ENCODE measurements at regions not wholly inside any gene's neighbourhood (a gene's known extent, or its start where the extent isn't known, plus 50 kb on each side); places are given as distances from the start of the nearest gene placed in this dataset.

DNA sequence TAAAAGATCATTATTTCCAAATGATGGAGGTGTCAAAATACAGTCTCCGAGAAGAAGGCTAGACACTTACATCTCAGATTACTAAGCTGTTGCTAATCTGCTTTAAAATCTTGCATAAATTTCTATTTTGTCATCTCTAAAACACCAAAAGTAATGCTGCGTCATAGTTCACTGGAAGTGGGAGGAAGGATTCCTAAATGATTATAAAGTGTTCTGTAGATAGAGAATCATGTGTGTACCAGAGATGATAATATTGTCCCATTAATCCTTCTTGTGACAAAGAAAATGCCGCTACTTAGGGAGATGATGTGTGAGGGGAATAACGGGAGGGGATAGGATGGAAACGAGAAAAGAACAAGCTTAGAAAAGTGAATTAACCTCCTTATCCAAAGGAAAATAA is 268.6 kb downstream of the JRKL start:
- Histone ChIP-seq H3K27me3 (ENCODE audit: insufficient read depth, low read length) (no peaks in the 10 kb centered on the region), H4K20me1 (ENCODE audit: insufficient read depth, low read length) (no peaks in the 10 kb centered on the region), H2AFZ (ENCODE audit: low read length) (no peak overlapping the region), H3K36me3 (ENCODE audit: insufficient read depth, low read length) (no peaks in the 10 kb centered on the region), H3K9me3 (ENCODE audit: low read depth, low read length) (no peaks in the 10 kb centered on the region), H3K4me3 (ENCODE audit: insufficient read depth, low read length) (no peak overlapping the region), H3K27ac (ENCODE audit: low read depth, low read length) (no peak overlapping the region), H3K79me2 (ENCODE audit: insufficient read depth, low read length) (no peaks in the 10 kb centered on the region), H3K4me1 (ENCODE audit: insufficient read depth, low read length) (no peaks in the 10 kb centered on the region), H3K4me2 (ENCODE audit: insufficient read depth, low read length) (no peak overlapping the region)
- TF ChIP-seq CTCF (IDR thresholded peaks at IDR 0.05; ENCODE audit: extremely low read depth, low read depth, low read length) = no peak
- DNase-seq (ENCODE audit: insufficient read length, low spot score, missing footprints) = no peak

DNA sequence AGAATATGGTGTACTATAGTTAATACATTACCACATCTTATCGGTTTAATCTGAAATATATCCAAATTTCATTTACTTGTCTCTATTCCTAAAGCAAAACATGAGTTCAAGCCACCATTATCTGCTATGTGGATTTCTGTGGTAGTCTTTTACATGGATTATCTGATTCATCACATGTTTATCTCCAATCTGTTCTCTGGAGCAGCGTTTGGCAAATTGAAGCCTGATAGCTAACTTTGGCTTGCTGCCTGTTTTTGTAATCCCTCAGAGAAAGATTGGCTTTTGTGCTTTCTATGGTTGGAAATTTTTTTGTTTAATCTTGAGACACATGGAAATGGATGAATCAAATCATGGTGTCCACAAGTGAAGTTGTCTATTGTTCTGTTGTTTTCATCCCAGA is 274.3 kb downstream of the JRKL start:
- Histone ChIP-seq H3K36me3 (ENCODE audit: insufficient read depth, low read length) (no peaks in the 10 kb centered on the region), H2AFZ (ENCODE audit: low read length) (no peak overlapping the region), H3K4me2 (ENCODE audit: insufficient read depth, low read length) (no peak overlapping the region), H3K4me3 (ENCODE audit: insufficient read depth, low read length) (no peak overlapping the region), H3K9me3 (ENCODE audit: low read depth, low read length) (no peaks in the 10 kb centered on the region), H3K27ac (ENCODE audit: low read depth, low read length) (no peak overlapping the region), H4K20me1 (ENCODE audit: insufficient read depth, low read length) (no peaks in the 10 kb centered on the region), H3K4me1 (ENCODE audit: insufficient read depth, low read length) (no peaks in the 10 kb centered on the region), H3K79me2 (ENCODE audit: insufficient read depth, low read length) (no peaks in the 10 kb centered on the region), H3K27me3 (ENCODE audit: insufficient read depth, low read length) (no peaks in the 10 kb centered on the region)
- TF ChIP-seq CTCF (IDR thresholded peaks at IDR 0.05; ENCODE audit: extremely low read depth, low read depth, low read length) = no peak
- DNase-seq (ENCODE audit: insufficient read length, low spot score, missing footprints) = no peak

DNA sequence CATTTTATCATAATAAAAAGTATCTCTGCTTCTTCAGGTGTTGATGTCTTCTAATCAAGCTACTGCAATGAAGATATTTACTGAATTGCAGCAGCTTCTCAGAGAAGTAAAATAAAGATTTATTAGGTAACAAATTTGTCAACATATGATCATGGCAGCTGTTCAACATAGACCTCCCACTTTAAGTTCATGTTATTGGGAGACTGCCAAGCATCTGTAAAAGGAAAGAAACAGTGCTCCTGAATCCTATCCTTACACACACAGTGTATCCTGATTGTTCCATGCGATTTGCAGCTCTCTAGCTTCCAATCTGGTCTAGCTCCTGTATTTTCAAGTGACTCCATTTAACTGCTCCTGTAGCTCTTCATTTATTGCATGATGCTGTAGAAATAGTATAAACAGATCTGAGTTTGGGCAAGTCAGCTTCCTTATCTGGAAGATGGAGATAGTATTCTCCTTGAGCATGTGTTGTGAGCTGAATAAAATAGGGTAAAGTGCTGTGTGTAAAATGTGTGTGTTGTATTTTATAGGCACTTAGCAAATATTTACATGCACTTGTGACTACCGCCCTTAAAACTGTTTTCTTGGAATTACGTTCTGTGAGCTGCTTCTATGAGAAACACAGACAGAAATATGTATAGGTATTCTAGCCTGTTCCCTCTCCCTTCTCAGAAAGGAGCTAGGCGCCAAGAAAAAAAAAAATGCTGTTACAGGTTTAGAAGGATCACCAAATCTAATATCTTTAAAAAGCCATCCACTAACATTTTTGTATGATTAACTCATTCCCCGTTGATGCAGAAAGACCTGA is 290.6 kb downstream of the JRKL start:
- H3K79me2 ChIP-seq (ENCODE audit: insufficient read depth, low read length) = no peaks in the 10 kb centered on the region
- H3K9me3 ChIP-seq (ENCODE audit: low read depth, low read length) = no peaks in the 10 kb centered on the region
- TF ChIP-seq CTCF (IDR thresholded peaks at IDR 0.05; ENCODE audit: extremely low read depth, low read depth, low read length) = no peak
- H3K4me3 ChIP-seq (ENCODE audit: insufficient read depth, low read length) = no peak overlapping the region
- no peak for DNase-seq (ENCODE audit: insufficient read length, low spot score, missing footprints)
- no peak overlapping the region for H3K27ac ChIP-seq (ENCODE audit: low read depth, low read length)
- no peak overlapping the region for H2AFZ ChIP-seq (ENCODE audit: low read length)
- H3K4me1 ChIP-seq (ENCODE audit: insufficient read depth, low read length) = no peaks in the 10 kb centered on the region
- no peaks in the 10 kb centered on the region for H3K36me3 ChIP-seq (ENCODE audit: insufficient read depth, low read length)
- H3K27me3 ChIP-seq (ENCODE audit: insufficient read depth, low read length) = no peaks in the 10 kb centered on the region
- no peaks in the 10 kb centered on the region for H4K20me1 ChIP-seq (ENCODE audit: insufficient read depth, low read length)
- no peak overlapping the region for H3K4me2 ChIP-seq (ENCODE audit: insufficient read depth, low read length)

- Histone ChIP-seq H4K20me1 (ENCODE audit: insufficient read depth, low read length) (no peaks in the 10 kb centered on the region), H3K4me3 (ENCODE audit: insufficient read depth, low read length) (no peak overlapping the region)
Observed at GRCh38 chr11:96681019-96681716, 291.4 kb downstream of the JRKL start.

More at GRCh38 chr11:96681019-96681716, 291.4 kb downstream of the JRKL start:
- Histone ChIP-seq H2AFZ (ENCODE audit: low read length) (no peak overlapping the region), H3K9me3 (ENCODE audit: low read depth, low read length) (no peaks in the 10 kb centered on the region), H3K36me3 (ENCODE audit: insufficient read depth, low read length) (no peaks in the 10 kb centered on the region), H3K4me1 (ENCODE audit: insufficient read depth, low read length) (no peaks in the 10 kb centered on the region), H3K27ac (ENCODE audit: low read depth, low read length) (no peak overlapping the region), H3K4me2 (ENCODE audit: insufficient read depth, low read length) (no peak overlapping the region), H3K79me2 (ENCODE audit: insufficient read depth, low read length) (no peaks in the 10 kb centered on the region), H3K27me3 (ENCODE audit: insufficient read depth, low read length) (no peaks in the 10 kb centered on the region)
- TF ChIP-seq CTCF (IDR thresholded peaks at IDR 0.05; ENCODE audit: extremely low read depth, low read depth, low read length) = no peak
- no peak for DNase-seq (ENCODE audit: insufficient read length, low spot score, missing footprints)

All from osteoblast (primary cell).